ENCODE measurements at regions not wholly inside any gene's neighbourhood (a gene's known extent, or its start where the extent isn't known, plus 50 kb on each side); places are given as distances from the start of the nearest gene placed in this dataset.

GRCh38 chr6:53413326-53413725 is 64.6 kb upstream of the ELOVL5 start:
- Mint-ChIP-seq H3K9me3 (no peaks in the 10 kb centered on the region), H3K27me3 (ENCODE audit: low read depth) (no peaks in the 10 kb centered on the region), H3K4me1 (peaks cover 2% of the 10 kb centered on the region), H3K4me3 (no peak overlapping the region), H3K36me3 (no peaks in the 10 kb centered on the region), H3K27ac (no peak overlapping the region)
- no peak for DNase-seq (ENCODE audit: low spot score in 2 of 2, unreplicated experiment in 2 of 2)
- TF ChIP-seq CTCF (IDR thresholded peaks at IDR 0.05; ENCODE audit: unreplicated experiment), result no peak

- Mint-ChIP-seq H3K27me3 (ENCODE audit: low read depth) (no peaks in the 10 kb centered on the region), H3K4me1 (peaks cover 2% of the 10 kb centered on the region), H3K36me3 (no peaks in the 10 kb centered on the region), H3K4me3 (no peak overlapping the region), H3K9me3 (no peaks in the 10 kb centered on the region), H3K27ac (no peak overlapping the region)
- DNase-seq (ENCODE audit: low spot score in 2 of 2, unreplicated experiment in 2 of 2), result no peak
- TF ChIP-seq CTCF (IDR thresholded peaks at IDR 0.05; ENCODE audit: unreplicated experiment), result no peak
Observed at GRCh38 chr6:53412751-53413150, 64.0 kb upstream of the ELOVL5 start.

- Mint-ChIP-seq H3K27me3 (ENCODE audit: low read depth) (no peaks in the 10 kb centered on the region), H3K4me3 (no peak overlapping the region), H3K27ac (no peak overlapping the region), H3K9me3 (no peaks in the 10 kb centered on the region), H3K4me1 (peaks cover 2% of the 10 kb centered on the region), H3K36me3 (no peaks in the 10 kb centered on the region)
- no peak for DNase-seq (ENCODE audit: low spot score in 2 of 2, unreplicated experiment in 2 of 2)
- TF ChIP-seq CTCF (IDR thresholded peaks at IDR 0.05; ENCODE audit: unreplicated experiment), result no peak
Observed at GRCh38 chr6:53412021-53412715, 63.4 kb upstream of the ELOVL5 start.

GRCh38 chr6:53411451-53411850 is 62.7 kb upstream of the ELOVL5 start:
- Mint-ChIP-seq H3K27me3 (ENCODE audit: low read depth) (no peaks in the 10 kb centered on the region), H3K27ac (no peak overlapping the region), H3K36me3 (no peaks in the 10 kb centered on the region), H3K4me3 (no peak overlapping the region), H3K9me3 (no peaks in the 10 kb centered on the region), H3K4me1 (peaks cover 2% of the 10 kb centered on the region)
- DNase-seq (ENCODE audit: low spot score in 2 of 2, unreplicated experiment in 2 of 2), result no peak
- no peak for TF ChIP-seq CTCF (IDR thresholded peaks at IDR 0.05; ENCODE audit: unreplicated experiment)

GRCh38 chr6:53410508-53411258 is 61.9 kb upstream of the ELOVL5 start:
- Mint-ChIP-seq H3K36me3 (no peaks in the 10 kb centered on the region), H3K27ac (no peak overlapping the region), H3K4me1 (peaks cover 2% of the 10 kb centered on the region), H3K4me3 (no peak overlapping the region), H3K9me3 (no peaks in the 10 kb centered on the region), H3K27me3 (ENCODE audit: low read depth) (no peaks in the 10 kb centered on the region)
- TF ChIP-seq CTCF (IDR thresholded peaks at IDR 0.05; ENCODE audit: unreplicated experiment), result no peak
- DNase-seq (ENCODE audit: low spot score in 2 of 2, unreplicated experiment in 2 of 2), result no peak
